A549 (cell line): ENCODE measurements at regions not wholly inside any gene's neighbourhood (a gene's known extent, or its start where the extent isn't known, plus 50 kb on each side); places are given as distances from the start of the nearest gene placed in this dataset.

Experiments used
- ATAC-seq, 2 experiments: fragments of 200-7000 bp in 1 of 2; fragments of >200 bp in 1 of 2; cut with Nextera tagmentation in 1 of 2; cut with Tn5 transposase in 1 of 2; 3 replicates each; pipeline versions ENCODE4 v1.8.0 to v1.9.1; 2018 to 2020; ENCODE audit warnings: mild to moderate bottlenecking in 1 of 2, moderate library complexity in 1 of 2
- CTCF ChIA-PET: fragments of 300-600 bp; sonication (Branson Sonifier 250); formaldehyde crosslinking; extraction: SDS; loops from one replicate; lab custom pipeline; 2021; ENCODE audit warnings: antibody characterized with exemption, inconsistent platforms; lab: Yijun Ruan, JAX
- POLR2A ChIA-PET: fragments of 350-600 bp; formaldehyde crosslinking; extraction: SDS; loops from one replicate; lab custom pipeline; 2021; ENCODE audit warnings: antibody characterized with exemption, inconsistent platforms; lab: Yijun Ruan, JAX
- DNase-seq, 2 experiments: peaks; one replicate each; pipeline versions ENCODE4 v3.0.0 to v3.0.0-alpha.2; 2011 to 2016; ENCODE audit warnings: low read depth in 1 of 2, low spot score in 1 of 2
- FAIRE-seq: peaks from 2 replicates; lab custom pipeline; 2011; peaks lifted over from hg19 to GRCh38; lab: Jason Lieb, UNC
- H3K27ac ChIP-seq, 2 experiments: fragments of >200 bp; sonication (Bioruptor Twin); formaldehyde crosslinking; 3 replicates each; pipeline ENCODE4 v1.5.1; 2016 to 2017
- H3K4me1 ChIP-seq: fragments of >200 bp; sonication (Bioruptor Twin); formaldehyde crosslinking; 3 replicates; pipeline ENCODE4 v1.6.1; 2016
- H3K4me2 ChIP-seq: fragments of >200 bp; sonication (Bioruptor Twin); formaldehyde crosslinking; 3 replicates; pipeline ENCODE4 v1.6.1; 2016
- H3K4me3 ChIP-seq: fragments of >200 bp; sonication (Bioruptor Twin); formaldehyde crosslinking; 3 replicates; pipeline ENCODE4 v1.5.1; 2016
- H3K9me3 ChIP-seq: fragments of >200 bp; sonication (Bioruptor Twin); formaldehyde crosslinking; 3 replicates; pipeline ENCODE4 v1.6.1; 2016
- CBX8 ChIP-seq: fragments of 200-600 bp; sonication (generic); IDR thresholded peaks from 2 replicates; pipeline ENCODE4 v1.6.1; 2016
- CEBPB ChIP-seq, 2 experiments: fragments of >200 bp in 1 of 2; sonication (Bioruptor Twin) in 1 of 2; formaldehyde crosslinking in 1 of 2; IDR thresholded peaks; 2 replicates each; pipeline ENCODE4 v1.6.1; 2012 to 2016
- CHD2 ChIP-seq: fragments of 150-350 bp; IDR thresholded peaks from 2 replicates; pipeline ENCODE4 v1.6.1; 2014; ENCODE audit warnings: low read length; ENCODE audit not compliant: partially characterized antibody
- CHD4 ChIP-seq: fragments of 200-600 bp; sonication (generic); IDR thresholded peaks from 2 replicates; pipeline ENCODE4 v1.6.1; 2016; ENCODE audit warnings: antibody characterized with exemption, mild to moderate bottlenecking, borderline replicate concordance
- E2F6 ChIP-seq: IDR thresholded peaks from 2 replicates; pipeline ENCODE4 v1.6.1; 2012; ENCODE audit warnings: low read depth, borderline replicate concordance
- FOSL2 ChIP-seq, 2 experiments: fragments of 450-650 bp in 1 of 2; fragments of >200 bp in 1 of 2; sonication (Bioruptor Twin) in 1 of 2; formaldehyde crosslinking; IDR thresholded peaks; 2 replicates each; pipeline versions ENCODE4 v1.5.0 to v1.6.1; 2016 to 2020; ENCODE audit warnings: mild to moderate bottlenecking in 1 of 2, moderate library complexity in 1 of 2
- FOXS1 ChIP-seq: fragments of 250-450 bp; sonication (Bioruptor Pico); IDR thresholded peaks from 2 replicates; pipeline ENCODE4 v1.5.0; 2020; ENCODE audit warnings: mild to moderate bottlenecking, moderate library complexity
- GATA3 ChIP-seq: IDR thresholded peaks from 2 replicates; pipeline ENCODE4 v1.6.1; 2012; ENCODE audit warnings: borderline replicate concordance
- HDAC2 ChIP-seq: fragments of 200-600 bp; sonication (generic); IDR thresholded peaks from 2 replicates; pipeline ENCODE4 v1.6.1; 2016
- HES2 ChIP-seq: fragments of >200 bp; sonication (Bioruptor Twin); formaldehyde crosslinking; IDR thresholded peaks from 2 replicates; pipeline ENCODE4 v1.6.1; 2016
- HOXA7 ChIP-seq: fragments of 250-450 bp; sonication (Bioruptor Pico); IDR thresholded peaks from 2 replicates; pipeline ENCODE4 v1.5.0; 2020; ENCODE audit warnings: mild to moderate bottlenecking, moderate library complexity
- HOXB5 ChIP-seq: fragments of 250-450 bp; sonication (Bioruptor Pico); IDR thresholded peaks from 2 replicates; pipeline ENCODE4 v1.5.0; 2020; ENCODE audit warnings: mild to moderate bottlenecking, moderate library complexity
- JUNB ChIP-seq: fragments of >200 bp; sonication (Bioruptor Twin); formaldehyde crosslinking; IDR thresholded peaks from 2 replicates; pipeline ENCODE4 v1.6.1; 2016
- MYC ChIP-seq: IDR thresholded peaks from 2 replicates; pipeline ENCODE4 v1.6.1; 2012; ENCODE audit warnings: mild to moderate bottlenecking, inconsistent platforms, low read length, improper control_type of control experiment, borderline replicate concordance
- NFE2L2 ChIP-seq: fragments of 150-350 bp; conservative IDR thresholded peaks from 2 replicates; pipeline ENCODE4 v1.6.1; 2014; ENCODE audit warnings: low read length
- NR3C1 ChIP-seq: fragments of >200 bp; sonication (Bioruptor Twin); formaldehyde crosslinking; IDR thresholded peaks from 3 replicates; pipeline ENCODE4 v1.6.1; 2017
- PBX3 ChIP-seq: IDR thresholded peaks from 2 replicates; pipeline ENCODE4 v1.6.1; 2012
- POLR2A ChIP-seq: IDR thresholded peaks from 2 replicates; pipeline ENCODE4 v1.6.1; 2012; ENCODE audit warnings: mild to moderate bottlenecking, low read length
- POLR2AphosphoS2 ChIP-seq: conservative IDR thresholded peaks from 2 replicates; pipeline ENCODE4 v1.6.1; 2012; ENCODE audit warnings: low read length, improper control_type of control experiment, inconsistent platforms
- RCOR1 ChIP-seq: fragments of 150-350 bp; IDR thresholded peaks from 2 replicates; pipeline ENCODE4 v1.6.1; 2014; ENCODE audit warnings: antibody characterized with exemption, low read length, low read depth
- REST ChIP-seq: fragments of 200-600 bp; sonication (generic); IDR thresholded peaks from 2 replicates; pipeline ENCODE4 v1.6.1; 2016; ENCODE audit warnings: antibody characterized with exemption, mild to moderate bottlenecking, moderate library complexity
- RFX5 ChIP-seq: fragments of 450-650 bp; IDR thresholded peaks from 2 replicates; pipeline ENCODE4 v1.7.1; 2014; ENCODE audit warnings: antibody characterized with exemption, mild to moderate bottlenecking, moderate library complexity
- RNF2 ChIP-seq: fragments of 200-600 bp; sonication (generic); IDR thresholded peaks from 2 replicates; pipeline ENCODE4 v1.6.1; 2016; ENCODE audit warnings: low read depth, mild to moderate bottlenecking, antibody characterized with exemption, moderate library complexity, borderline replicate concordance
- SMC3 ChIP-seq: fragments of >200 bp; sonication (Bioruptor Twin); formaldehyde crosslinking; IDR thresholded peaks from 3 replicates; pipeline ENCODE4 v1.6.1; 2018; ENCODE audit warnings: inconsistent platforms
- TFCP2L1 ChIP-seq: fragments of 250-450 bp; sonication (Bioruptor Pico); IDR thresholded peaks from 2 replicates; pipeline ENCODE4 v1.5.0; 2021; ENCODE audit warnings: mild to moderate bottlenecking
- USF2 ChIP-seq: fragments of 450-650 bp; IDR thresholded peaks from 2 replicates; pipeline ENCODE4 v1.6.1; 2014; ENCODE audit warnings: antibody characterized with exemption
- ZC3H11A ChIP-seq: fragments of 450-650 bp; IDR thresholded peaks from 2 replicates; pipeline ENCODE4 v1.6.1; 2014; ENCODE audit warnings: antibody characterized with exemption, mild to moderate bottlenecking
- WGBS: methylation state at CpG from one replicate; pipeline ENCODE4 v1.1.6; 2017; ENCODE audit errors: missing lambda C conversion rate; 5-methylcytosine and 5-hydroxymethylcytosine counted together

GRCh38 chr9:126207256-126207655 is 119.4 kb upstream of the MVB12B start:
- Histone ChIP-seq H3K9me3 (0 out of 3 replicates have a peak, but pooled peaks cover 3% of the 10 kb centered on the region), H3K4me3 (no peak overlapping the region), H3K4me2 (no peak overlapping the region), H3K27ac (no peak overlapping the region), H3K4me1 (no peaks in the 10 kb centered on the region)
- TF ChIP-seq E2F6: no peak
- no peak for TF ChIP-seq NR3C1
- TF ChIP-seq POLR2AphosphoS2: no peak
- TF ChIP-seq HOXB5 (CRISPR knock-in tag): no peak
- TF ChIP-seq GATA3: no peak
- no peak for TF ChIP-seq FOXS1
- no peak for TF ChIP-seq USF2
- no peak for TF ChIP-seq ZC3H11A
- no peak for TF ChIP-seq PBX3
- no peak for TF ChIP-seq SMC3
- no peak for TF ChIP-seq HES2
- no peak for TF ChIP-seq REST
- TF ChIP-seq RNF2: no peak
- TF ChIP-seq CHD4: no peak
- no peak for TF ChIP-seq NFE2L2
- no peak for TF ChIP-seq CHD2
- no peak for TF ChIP-seq MYC
- no peak for TF ChIP-seq RFX5
- TF ChIP-seq JUNB: no peak
- TF ChIP-seq POLR2A: no peak
- ChIA-PET CTCF (interaction anchor here (0.6 kb wide), 1 partner anchor 303 kb away, joined by 4 read pairs; no protein-coding TSS in a partner anchor), POLR2A (no interaction called here)
- WGBS: 38% methylated on average over 3 of the region's 5 CpGs
- DNase-seq (no peak), ATAC-seq (no peak), FAIRE-seq (no peak)

GRCh38 chr9:126208216-126208758 is 118.3 kb upstream of the MVB12B start:
- FAIRE-seq (no peak), ATAC-seq (no peak), DNase-seq (no peak)
- no peak overlapping the region for H3K4me3 ChIP-seq
- H3K9me3 ChIP-seq: 0 out of 3 replicates have a peak, but pooled peaks cover 3% of the 10 kb centered on the region
- POLR2A ChIA-PET: no interaction called here
- TF ChIP-seq HOXA7 (CRISPR knock-in tag) (no peak), RCOR1 (no peak), FOSL2 (IDR thresholded peaks at IDR 0.05) (no peak), FOSL2 (CRISPR knock-in tag; IDR thresholded peaks at IDR 0.05) (no peak), HDAC2 (no peak), CBX8 (no peak), TFCP2L1 (CRISPR knock-in tag) (no peak), USF2 (no peak), HOXB5 (CRISPR knock-in tag) (no peak), CEBPB (IDR thresholded peaks at IDR 0.05) (no peak)
- CTCF ChIA-PET: no interaction called here
- H3K4me1 ChIP-seq: no peaks in the 10 kb centered on the region
- H3K4me2 ChIP-seq: no peak overlapping the region
- 22% methylated on average over 3 of the region's 3 CpGs for WGBS
- no peak overlapping the region for H3K27ac ChIP-seq
